PC-9 (cell line): ENCODE measurements at regions not wholly inside any gene's neighbourhood (a gene's known extent, or its start where the extent isn't known, plus 50 kb on each side); places are given as distances from the start of the nearest gene placed in this dataset. TPM values are rescaled to one million over a fixed set of nuclear protein-coding genes. Genes with fewer than 3 reads are reported as not detected.

ENCODE experiments used
- BruUV-seq: library from RNA; stranded (reverse); fragments of 400-500 nt; replicated peaks from 2 replicates; lab custom pipeline; 2021; lab: Mats Ljungman, UMichigan
- CTCF ChIA-PET: fragments of 300-600 bp; sonication (Branson Sonifier 250); formaldehyde crosslinking; loops from one replicate; lab custom pipeline; 2022; ENCODE audit warnings: antibody characterized with exemption; lab: Charles Lee
- POLR2A ChIA-PET: fragments of 300-600 bp; sonication (Branson Sonifier 250); formaldehyde crosslinking; loops from one replicate; lab custom pipeline; 2022; ENCODE audit warnings: antibody characterized with exemption; ENCODE audit not compliant: unreplicated experiment; lab: Charles Lee
- DNase-seq, 2 experiments: peaks; one replicate each; pipeline versions ENCODE4 v3.0.0 to v3.0.0-alpha.2; 2015 to 2022; ENCODE audit warnings: mixed read lengths in 1 of 2
- H2AFZ ChIP-seq: fragments of 200-600 bp; sonication (generic); 2 replicates; pipeline ENCODE4 v1.8.1; 2017; ENCODE audit warnings: antibody characterized with exemption
- H3F3A ChIP-seq: fragments of 200-600 bp; sonication (generic); 2 replicates; pipeline ENCODE4 v1.8.1; 2017; ENCODE audit warnings: antibody characterized with exemption, mild to moderate bottlenecking, low read depth; ENCODE audit not compliant: insufficient read depth
- H3K27ac ChIP-seq: fragments of 200-600 bp; sonication (generic); 2 replicates; pipeline ENCODE4 v1.6.1; 2016; ENCODE audit warnings: mixed run types
- H3K27me3 ChIP-seq: fragments of 200-600 bp; sonication (generic); 2 replicates; pipeline ENCODE4 v1.6.1; 2016; ENCODE audit warnings: low read depth, mixed run types; ENCODE audit not compliant: insufficient read depth
- H3K36me3 ChIP-seq: fragments of 200-600 bp; sonication (generic); 2 replicates; pipeline ENCODE4 v1.6.1; 2016; ENCODE audit warnings: low read depth, mixed run types
- H3K4me1 ChIP-seq: fragments of 200-600 bp; sonication (generic); replicated peaks from 2 replicates; pipeline ENCODE4 v1.6.1; 2016; ENCODE audit warnings: mixed run types; ENCODE audit not compliant: insufficient read depth
- H3K4me2 ChIP-seq: fragments of 200-600 bp; sonication (generic); 2 replicates; pipeline ENCODE4 v1.6.1; 2017; ENCODE audit warnings: mixed run types
- H3K4me3 ChIP-seq: fragments of 200-600 bp; sonication (generic); 2 replicates; pipeline ENCODE4 v1.6.1; 2016; ENCODE audit warnings: mixed run types
- H3K79me2 ChIP-seq: fragments of 200-600 bp; sonication (generic); 2 replicates; pipeline ENCODE4 v1.6.1; 2017; ENCODE audit warnings: low read depth, mixed run types
- H3K9me2 ChIP-seq: fragments of 200-600 bp; sonication (generic); 2 replicates; pipeline ENCODE4 v1.8.1; 2017; ENCODE audit warnings: mild to moderate bottlenecking; ENCODE audit not compliant: insufficient read depth
- H3K9me3 ChIP-seq: fragments of 200-600 bp; sonication (generic); 2 replicates; pipeline ENCODE4 v1.8.1; 2016; ENCODE audit warnings: low read depth; ENCODE audit not compliant: insufficient read depth
- H4K20me1 ChIP-seq: fragments of 200-600 bp; sonication (generic); 2 replicates; pipeline ENCODE4 v1.8.1; 2017; ENCODE audit not compliant: insufficient read depth
- EZH2 ChIP-seq: fragments of 200-600 bp; sonication (generic); IDR thresholded peaks from 2 replicates; pipeline ENCODE4 v1.8.0; 2017; ENCODE audit warnings: antibody characterized with exemption, low read depth
- intact Hi-C: fragments of 100-400 bp; cut with micrococcal nuclease; formaldehyde crosslinking; loops from one replicate; pipeline ENCODE4 v1.10.0; 2022; ENCODE audit not compliant: unreplicated experiment
- microRNA-seq: library from miRNA; unstranded; fragments of <30 nt; microRNA quantifications from one replicate; pipeline ENCODE4 v1.2.0, GENCODE V29; 2021; ENCODE audit warnings: borderline number of aligned reads, borderline replicate concordance
- TF ChIP-seq, protein P1 (sequence below): fragments of 200-600 bp; sonication (generic); conservative IDR thresholded peaks from 2 replicates; pipeline ENCODE4 v1.6.1; 2017; ENCODE audit warnings: mixed run types, antibody characterized with exemption, mild to moderate bottlenecking, moderate library complexity

DNA sequence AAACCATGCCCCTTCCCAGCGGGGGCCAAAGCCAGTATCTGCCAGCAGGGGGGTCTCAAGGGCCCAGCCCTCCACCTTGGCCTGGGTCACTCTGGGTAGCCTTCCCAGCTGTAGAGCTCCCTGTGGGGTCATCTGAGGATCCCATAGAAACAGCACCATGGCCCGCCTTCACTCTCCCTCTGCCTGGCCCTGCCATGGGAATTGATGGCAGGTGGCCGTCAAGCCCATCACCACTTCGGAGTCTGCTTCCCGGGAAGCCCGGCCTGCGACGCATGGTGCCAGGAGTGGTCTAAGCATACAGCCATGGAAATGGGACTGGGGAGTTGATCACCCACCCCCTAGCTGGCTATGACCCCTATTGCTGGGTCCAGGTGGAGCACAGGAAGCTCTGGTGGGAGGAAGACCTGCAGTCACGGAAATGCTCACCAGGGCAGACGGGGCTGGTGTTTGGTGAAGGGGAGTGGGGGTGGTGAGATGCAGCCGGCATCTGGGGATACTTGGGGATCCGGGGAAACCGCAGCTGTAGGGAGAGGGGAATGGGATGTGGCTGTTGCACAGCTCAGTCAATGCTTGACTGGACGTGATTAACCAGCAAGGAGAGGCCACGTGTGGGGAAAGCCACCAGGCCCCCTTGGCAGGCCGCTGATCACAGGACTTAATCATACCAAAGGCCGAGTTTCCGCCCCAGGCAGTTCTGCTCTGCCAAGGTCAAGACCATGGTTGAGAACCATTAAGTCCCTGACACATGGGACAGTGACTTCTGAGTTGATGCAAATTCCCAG, 52.2 kb upstream of the DIO3 start:
- no peaks in the 10 kb centered on the region for H4K20me1 ChIP-seq
- H3K9me3 ChIP-seq, result no peaks in the 10 kb centered on the region
- no peak overlapping the region for H2AFZ ChIP-seq
- H3K27ac ChIP-seq, result no peak overlapping the region
- no peaks in the 10 kb centered on the region for H3K27me3 ChIP-seq
- no peaks in the 10 kb centered on the region for H3F3A ChIP-seq
- no peaks in the 10 kb centered on the region for H3K4me1 ChIP-seq
- no peak for DNase-seq
- TF ChIP-seq, protein P1, sequence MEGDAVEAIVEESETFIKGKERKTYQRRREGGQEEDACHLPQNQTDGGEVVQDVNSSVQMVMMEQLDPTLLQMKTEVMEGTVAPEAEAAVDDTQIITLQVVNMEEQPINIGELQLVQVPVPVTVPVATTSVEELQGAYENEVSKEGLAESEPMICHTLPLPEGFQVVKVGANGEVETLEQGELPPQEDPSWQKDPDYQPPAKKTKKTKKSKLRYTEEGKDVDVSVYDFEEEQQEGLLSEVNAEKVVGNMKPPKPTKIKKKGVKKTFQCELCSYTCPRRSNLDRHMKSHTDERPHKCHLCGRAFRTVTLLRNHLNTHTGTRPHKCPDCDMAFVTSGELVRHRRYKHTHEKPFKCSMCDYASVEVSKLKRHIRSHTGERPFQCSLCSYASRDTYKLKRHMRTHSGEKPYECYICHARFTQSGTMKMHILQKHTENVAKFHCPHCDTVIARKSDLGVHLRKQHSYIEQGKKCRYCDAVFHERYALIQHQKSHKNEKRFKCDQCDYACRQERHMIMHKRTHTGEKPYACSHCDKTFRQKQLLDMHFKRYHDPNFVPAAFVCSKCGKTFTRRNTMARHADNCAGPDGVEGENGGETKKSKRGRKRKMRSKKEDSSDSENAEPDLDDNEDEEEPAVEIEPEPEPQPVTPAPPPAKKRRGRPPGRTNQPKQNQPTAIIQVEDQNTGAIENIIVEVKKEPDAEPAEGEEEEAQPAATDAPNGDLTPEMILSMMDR, result no peak
- TF ChIP-seq EZH2, result no peak
- H3K9me2 ChIP-seq, result no peaks in the 10 kb centered on the region
- intact Hi-C loops, result no loop called here
- H3K79me2 ChIP-seq, result no peaks in the 10 kb centered on the region
- no TSS peak for BruUV-seq
- H3K36me3 ChIP-seq, result no peaks in the 10 kb centered on the region
- no peak overlapping the region for H3K4me3 ChIP-seq
- no peak overlapping the region for H3K4me2 ChIP-seq
- POLR2A ChIA-PET, result interaction anchor here (0.6 kb wide), 1 partner anchor 33 kb away, joined by 3 read pairs; no protein-coding TSS in a partner anchor
- CTCF ChIA-PET, result interaction anchor here (0.7 kb wide), 1 partner anchor 12 kb away, joined by 4 read pairs; no protein-coding TSS in a partner anchor

GRCh38 chr14:101509730-101510371, 51.4 kb upstream of the DIO3 start:
- ChIA-PET POLR2A (no interaction called here), CTCF (interaction anchor here (0.6 kb wide), 1 partner anchor 219 kb away, joined by 3 read pairs; no protein-coding TSS in a partner anchor)
- no peaks in the 10 kb centered on the region for H3K36me3 ChIP-seq
- no peak overlapping the region for H2AFZ ChIP-seq
- no peak overlapping the region for H3K27ac ChIP-seq
- H3K9me3 ChIP-seq, result no peaks in the 10 kb centered on the region
- H3K27me3 ChIP-seq, result no peaks in the 10 kb centered on the region
- TF ChIP-seq, protein P1, result no peak
- no peak for TF ChIP-seq EZH2
- no peaks in the 10 kb centered on the region for H4K20me1 ChIP-seq
- no peak overlapping the region for H3K4me3 ChIP-seq
- H3K4me1 ChIP-seq, result no peaks in the 10 kb centered on the region
- no peak overlapping the region for H3K4me2 ChIP-seq
- DNase-seq, result no peak
- BruUV-seq, result no TSS peak
- no peaks in the 10 kb centered on the region for H3F3A ChIP-seq
- no peaks in the 10 kb centered on the region for H3K9me2 ChIP-seq
- H3K79me2 ChIP-seq, result no peaks in the 10 kb centered on the region
- intact Hi-C loops, result no loop called here

- POLR2A ChIA-PET, result interaction anchor here (0.5 kb wide), 1 partner anchor 87 kb away, joined by 4 read pairs; no protein-coding TSS in a partner anchor
- Histone ChIP-seq H3K79me2 (no peaks in the 10 kb centered on the region), H3K9me2 (no peaks in the 10 kb centered on the region), H3K27ac (no peak overlapping the region), H4K20me1 (no peaks in the 10 kb centered on the region), H3K4me3 (no peak overlapping the region), H2AFZ (no peak overlapping the region), H3K36me3 (no peaks in the 10 kb centered on the region), H3K9me3 (peaks cover 7% of the 10 kb centered on the region; the same call in 1 of the 2 replicates), H3K27me3 (no peaks in the 10 kb centered on the region), H3K4me2 (no peak overlapping the region), H3K4me1 (no peaks in the 10 kb centered on the region), H3F3A (no peaks in the 10 kb centered on the region)
- CTCF ChIA-PET, result no interaction called here
- intact Hi-C loops, result no loop called here
- TF ChIP-seq EZH2, result no peak
- TF ChIP-seq, protein P1, result no peak
- no peak for DNase-seq
- no TSS peak for BruUV-seq
These were observed 50.1 kb upstream of the DIO3 start for GRCh38 chr14:101511199-101511598.

Small RNA genes in the stretch of these regions (microRNA-seq; reads per million reads assigned to microRNA genes)
- gene MIR1185-1 (not detected), gene MIR1185-2 (not detected), gene MIR1193 (not detected), gene MIR1197 (not detected), gene MIR134 (not detected), gene MIR154 (not detected), gene MIR299 (not detected), gene MIR300 (not detected), gene MIR323A (not detected), gene MIR323B (not detected), gene MIR329-1 (not detected), gene MIR329-2 (not detected), gene MIR369 (2.7 reads per million), gene MIR376A1 (not detected), gene MIR376A2 (not detected), gene MIR376B (not detected), gene MIR376C (not detected), gene MIR377 (not detected), gene MIR379 (3.4 reads per million), gene MIR380 (not detected), gene MIR381 (not detected), gene MIR382 (2.0 reads per million), gene MIR409 (4.7 reads per million), gene MIR411 (8.8 reads per million, percentile 13 among the genes with 10 or more reads in this experiment), gene MIR412 (not detected), gene MIR485 (not detected), gene MIR487A (not detected), gene MIR487B (4.7 reads per million), gene MIR494 (not detected), gene MIR495 (not detected), gene MIR496 (not detected), gene MIR539 (not detected), gene MIR541 (not detected), gene MIR543 (not detected), gene MIR544A (not detected), gene MIR654 (not detected), gene MIR655 (not detected), gene MIR656 (not detected), gene MIR668 (not detected), gene MIR758 (not detected), gene MIR889 (not detected)
